H1 (cell line): ENCODE measurements at regions not wholly inside any gene's neighbourhood (a gene's known extent, or its start where the extent isn't known, plus 50 kb on each side); places are given as distances from the start of the nearest gene placed in this dataset.

Experiments used
- BRCA1 ChIP-seq: IDR thresholded peaks from 2 replicates; pipeline ENCODE4 v1.6.1; 2012; ENCODE audit warnings: low read depth, low read length, improper control_type of control experiment
- CBX5 ChIP-seq: fragments of 300-800, 300-1000 bp; sonication (generic); IDR thresholded peaks from 2 replicates; pipeline ENCODE4 v1.7.1; 2016; ENCODE audit warnings: antibody characterized with exemption, low read length, low read depth
- CHD2 ChIP-seq: IDR thresholded peaks from 2 replicates; pipeline ENCODE4 v1.6.1; 2012; ENCODE audit warnings: low read length, improper control_type of control experiment
- EGR1 ChIP-seq: IDR thresholded peaks from 2 replicates; pipeline ENCODE4 v1.6.1; 2011; ENCODE audit warnings: low read depth, low read length, borderline replicate concordance
- HDAC2 ChIP-seq, 2 experiments: fragments of 300-600 bp in 1 of 2; sonication (generic) in 1 of 2; IDR thresholded peaks; 2 replicates each; pipeline ENCODE4 v1.6.1; 2011 to 2012; ENCODE audit warnings: low read depth in 2 of 2, low read length in 2 of 2, mild to moderate bottlenecking in 2 of 2, moderate library complexity in 2 of 2, borderline replicate concordance in 1 of 2, inconsistent platforms in 1 of 2
- JUN ChIP-seq: IDR thresholded peaks from 2 replicates; pipeline ENCODE4 v1.6.1; 2011; ENCODE audit warnings: low read depth, mild to moderate bottlenecking, improper control_type of control experiment, low read length
- KDM1A ChIP-seq: fragments of 200-600, 300-600 bp; sonication (generic); IDR thresholded peaks from 2 replicates; pipeline ENCODE4 v1.7.1; 2016; ENCODE audit warnings: mild to moderate bottlenecking, low read length, borderline replicate concordance
- PHF8 ChIP-seq: fragments of 200-600 bp; sonication (generic); conservative IDR thresholded peaks from 2 replicates; pipeline ENCODE4 v1.7.1; 2012; ENCODE audit warnings: low read depth, mild to moderate bottlenecking, inconsistent platforms, low read length, moderate library complexity
- POLR2AphosphoS5 ChIP-seq: IDR thresholded peaks from 2 replicates; pipeline ENCODE4 v1.6.1; 2011; ENCODE audit warnings: low read depth, low read length
- POU5F1 ChIP-seq: IDR thresholded peaks from 2 replicates; pipeline ENCODE4 v1.6.1; 2011; ENCODE audit warnings: low read depth, mild to moderate bottlenecking, low read length, moderate library complexity
- RBBP5 ChIP-seq: IDR thresholded peaks from 2 replicates; pipeline ENCODE4 v1.7.1; 2012; ENCODE audit warnings: low read depth, mild to moderate bottlenecking, inconsistent platforms, low read length, moderate library complexity, borderline replicate concordance
- RFX5 ChIP-seq: IDR thresholded peaks from 2 replicates; pipeline ENCODE4 v1.6.1; 2011; ENCODE audit warnings: low read depth, low read length, improper control_type of control experiment, borderline replicate concordance
- SIX5 ChIP-seq: IDR thresholded peaks from 2 replicates; pipeline ENCODE4 v1.6.1; 2011; ENCODE audit warnings: mild to moderate bottlenecking, low read depth, low read length
- SP2 ChIP-seq: IDR thresholded peaks from 2 replicates; pipeline ENCODE4 v1.6.1; 2012; ENCODE audit warnings: mild to moderate bottlenecking, low read length, inconsistent platforms
- TAF1 ChIP-seq: IDR thresholded peaks from 2 replicates; pipeline ENCODE4 v1.6.1; 2011; ENCODE audit warnings: mild to moderate bottlenecking, low read depth, low read length
- TBP ChIP-seq: IDR thresholded peaks from 2 replicates; pipeline ENCODE4 v1.6.1; 2011; ENCODE audit warnings: low read depth, low read length, improper control_type of control experiment
- TF ChIP-seq, protein P1 (sequence below): IDR thresholded peaks from 2 replicates; pipeline ENCODE4 v1.6.1; 2011; ENCODE audit warnings: low read length, improper control_type of control experiment
- TF ChIP-seq, protein P2 (sequence below): IDR thresholded peaks from 2 replicates; pipeline ENCODE4 v1.6.1; 2012; ENCODE audit warnings: inconsistent platforms

DNA sequence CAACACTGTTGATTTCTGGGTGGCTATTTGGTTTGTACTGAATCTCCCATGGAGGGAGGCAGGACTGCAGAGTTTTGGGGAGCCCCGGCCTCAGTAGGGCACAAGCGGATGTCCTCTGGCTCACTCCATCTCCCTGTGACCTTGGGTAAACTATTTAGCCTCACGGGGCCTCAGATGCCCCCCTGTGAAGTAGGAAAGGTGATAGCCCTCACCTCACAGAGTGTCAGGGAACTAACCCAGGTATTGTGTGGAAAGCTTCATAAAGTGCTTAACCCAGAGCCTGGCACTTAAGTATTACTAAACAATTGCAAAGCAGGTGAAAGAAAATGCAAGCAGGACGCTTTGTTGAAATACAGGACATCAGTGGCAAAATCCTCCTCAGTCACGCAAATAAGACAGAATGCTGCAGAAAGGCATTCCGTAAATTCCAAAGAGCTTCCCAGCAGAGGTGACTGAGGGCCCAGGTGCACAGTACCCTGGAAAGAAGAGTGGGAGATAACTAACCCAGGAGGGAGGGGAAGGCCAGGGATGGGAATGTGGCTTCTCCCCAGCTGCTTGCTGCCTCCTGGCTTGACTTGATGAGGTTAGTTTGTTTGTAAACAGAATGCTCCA lies 436.3 kb downstream of the PRDM2 start (continued):
- no peak for TF ChIP-seq RFX5
- 0 out of 2 replicates have a peak, but pooled peaks have one; percentile 21 for TF ChIP-seq TBP
- TF ChIP-seq BRCA1: no peak
- TF ChIP-seq KDM1A: no peak
- TF ChIP-seq CBX5: no peak
- no peak for TF ChIP-seq SP2
- TF ChIP-seq JUN: no peak
- TF ChIP-seq CHD2: no peak
- TF ChIP-seq POU5F1: no peak
- TF ChIP-seq EGR1: no peak
- TF ChIP-seq RBBP5: no peak
- TF ChIP-seq, protein P1, sequence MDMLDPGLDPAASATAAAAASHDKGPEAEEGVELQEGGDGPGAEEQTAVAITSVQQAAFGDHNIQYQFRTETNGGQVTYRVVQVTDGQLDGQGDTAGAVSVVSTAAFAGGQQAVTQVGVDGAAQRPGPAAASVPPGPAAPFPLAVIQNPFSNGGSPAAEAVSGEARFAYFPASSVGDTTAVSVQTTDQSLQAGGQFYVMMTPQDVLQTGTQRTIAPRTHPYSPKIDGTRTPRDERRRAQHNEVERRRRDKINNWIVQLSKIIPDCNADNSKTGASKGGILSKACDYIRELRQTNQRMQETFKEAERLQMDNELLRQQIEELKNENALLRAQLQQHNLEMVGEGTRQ: no peak
- peak in 1 of 2 experiments; percentile 65; a peak in 1 of 4 replicates for TF ChIP-seq HDAC2 (IDR thresholded peaks at IDR 0.05; ENCODE audit: borderline replicate concordance in 1 of 2, low read depth in 2 of 2, low read length in 2 of 2)
- TF ChIP-seq, protein P2, sequence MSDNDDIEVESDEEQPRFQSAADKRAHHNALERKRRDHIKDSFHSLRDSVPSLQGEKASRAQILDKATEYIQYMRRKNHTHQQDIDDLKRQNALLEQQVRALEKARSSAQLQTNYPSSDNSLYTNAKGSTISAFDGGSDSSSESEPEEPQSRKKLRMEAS: no peak
- no peak for TF ChIP-seq SIX5
- no peak for TF ChIP-seq POLR2AphosphoS5
- no peak for TF ChIP-seq PHF8
- no peak for TF ChIP-seq TAF1
